ENCODE measurements at regions not wholly inside any gene's neighbourhood (a gene's known extent, or its start where the extent isn't known, plus 50 kb on each side); places are given as distances from the start of the nearest gene placed in this dataset.

GRCh38 chr2:7280790-7281189 lies 363.6 kb downstream of the RNF144A start:
- TF ChIP-seq, protein P1, sequence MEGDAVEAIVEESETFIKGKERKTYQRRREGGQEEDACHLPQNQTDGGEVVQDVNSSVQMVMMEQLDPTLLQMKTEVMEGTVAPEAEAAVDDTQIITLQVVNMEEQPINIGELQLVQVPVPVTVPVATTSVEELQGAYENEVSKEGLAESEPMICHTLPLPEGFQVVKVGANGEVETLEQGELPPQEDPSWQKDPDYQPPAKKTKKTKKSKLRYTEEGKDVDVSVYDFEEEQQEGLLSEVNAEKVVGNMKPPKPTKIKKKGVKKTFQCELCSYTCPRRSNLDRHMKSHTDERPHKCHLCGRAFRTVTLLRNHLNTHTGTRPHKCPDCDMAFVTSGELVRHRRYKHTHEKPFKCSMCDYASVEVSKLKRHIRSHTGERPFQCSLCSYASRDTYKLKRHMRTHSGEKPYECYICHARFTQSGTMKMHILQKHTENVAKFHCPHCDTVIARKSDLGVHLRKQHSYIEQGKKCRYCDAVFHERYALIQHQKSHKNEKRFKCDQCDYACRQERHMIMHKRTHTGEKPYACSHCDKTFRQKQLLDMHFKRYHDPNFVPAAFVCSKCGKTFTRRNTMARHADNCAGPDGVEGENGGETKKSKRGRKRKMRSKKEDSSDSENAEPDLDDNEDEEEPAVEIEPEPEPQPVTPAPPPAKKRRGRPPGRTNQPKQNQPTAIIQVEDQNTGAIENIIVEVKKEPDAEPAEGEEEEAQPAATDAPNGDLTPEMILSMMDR (IDR thresholded peaks at IDR 0.05) = no peak
- no peak for TF ChIP-seq POLR2A (IDR thresholded peaks at IDR 0.05)
